Endothelial cell of umbilical vein (primary cell): ENCODE measurements at regions not wholly inside any gene's neighbourhood (a gene's known extent, or its start where the extent isn't known, plus 50 kb on each side); places are given as distances from the start of the nearest gene placed in this dataset.

Experiments
- BruUV-seq: library from RNA; stranded (reverse); fragments of 400-500 nt; replicated peaks from 2 replicates; lab custom pipeline; 2021; lab: Mats Ljungman, UMichigan
- CTCF ChIA-PET: fragments of 300-600, 350-600 bp; sonication (Branson Sonifier 250); formaldehyde crosslinking; loops from one replicate; lab custom pipeline; 2021; ENCODE audit warnings: antibody characterized with exemption, inconsistent platforms; lab: Charles Lee
- POLR2A ChIA-PET: fragments of 300-600, 350-600 bp; sonication (Branson Sonifier 250); formaldehyde crosslinking; loops from one replicate; lab custom pipeline; 2021; ENCODE audit warnings: antibody characterized with exemption, inconsistent platforms; lab: Charles Lee
- DNase-seq: peaks from one replicate; pipeline ENCODE4 v3.0.0-alpha.2; 2011; ENCODE audit warnings: low read depth, low spot score
- FAIRE-seq: peaks from 2 replicates; lab custom pipeline; 2011; peaks lifted over from hg19 to GRCh38; lab: Jason Lieb, UNC
- H2AFZ ChIP-seq: 2 replicates; pipeline ENCODE4 v1.6.0; 2012; ENCODE audit warnings: low read depth, low read length, control low read depth, inconsistent platforms
- H3K27ac ChIP-seq: 2 replicates; pipeline ENCODE4 v1.5.1; 2011; ENCODE audit warnings: low read depth, mild to moderate bottlenecking, control low read depth, low read length, moderate library complexity; ENCODE audit not compliant: insufficient read depth
- H3K27me3 ChIP-seq, 2 experiments: 2 replicates each; pipeline versions ENCODE4 v1.6.0 to v1.6.1; 2011; ENCODE audit warnings: low read length in 2 of 2, mixed read lengths in 1 of 2; ENCODE audit not compliant: control insufficient read depth in 2 of 2, insufficient read depth in 2 of 2
- H3K36me3 ChIP-seq, 2 experiments: 2 replicates in 1 of 2; 3 replicates in 1 of 2; pipeline ENCODE4 v1.5.1; 2011; ENCODE audit warnings: low read length in 2 of 2, mild to moderate bottlenecking in 1 of 2, moderate library complexity in 1 of 2; ENCODE audit not compliant: control insufficient read depth in 2 of 2, insufficient read depth in 2 of 2; ENCODE audit errors: extremely low read depth in 1 of 2
- H3K4me1 ChIP-seq: 3 replicates; pipeline ENCODE4 v1.5.1; 2011; ENCODE audit warnings: mild to moderate bottlenecking, low read length; ENCODE audit not compliant: control insufficient read depth, insufficient read depth; ENCODE audit errors: extremely low read depth
- H3K4me2 ChIP-seq: 2 replicates; pipeline ENCODE4 v1.6.1; 2011; ENCODE audit warnings: low read length, control low read depth, mixed read lengths; ENCODE audit not compliant: insufficient read depth
- H3K4me3 ChIP-seq, 3 experiments: fragments of 200-600 bp in 1 of 3; sonication (generic), shearing (Covaris generic) in 1 of 3; replicated peaks in 1 of 3; 2 replicates each; pipeline ENCODE4 v1.5.1; 2011 to 2016; ENCODE audit warnings: control low read depth in 3 of 3, low read length in 3 of 3, mild to moderate bottlenecking in 2 of 3, inconsistent platforms in 1 of 3, low read depth in 1 of 3, moderate library complexity in 1 of 3; ENCODE audit not compliant: insufficient read depth in 1 of 3
- H3K79me2 ChIP-seq: 2 replicates; pipeline ENCODE4 v1.6.0; 2012; ENCODE audit warnings: low read length, inconsistent platforms; ENCODE audit not compliant: control insufficient read depth, insufficient read depth
- H3K9ac ChIP-seq: replicated peaks from 2 replicates; pipeline ENCODE3; 2011; ENCODE audit warnings: low read length, control low read depth; ENCODE audit not compliant: insufficient read depth; ENCODE audit errors: extremely low read depth
- H3K9me1 ChIP-seq: replicated peaks from 3 replicates; pipeline ENCODE4 v1.6.0; 2011; ENCODE audit warnings: mild to moderate bottlenecking, low read length; ENCODE audit not compliant: control insufficient read depth, insufficient read depth; ENCODE audit errors: extremely low read depth
- H3K9me3 ChIP-seq: replicated peaks from 2 replicates; pipeline ENCODE4 v1.5.1; 2012; ENCODE audit warnings: low read length, inconsistent platforms; ENCODE audit not compliant: control insufficient read depth, insufficient read depth
- H4K20me1 ChIP-seq: replicated peaks from 2 replicates; pipeline ENCODE3; 2011; ENCODE audit warnings: mild to moderate bottlenecking, low read length; ENCODE audit not compliant: control insufficient read depth, insufficient read depth; ENCODE audit errors: extremely low read depth
- CTCF ChIP-seq, 2 donors: IDR thresholded peaks; 1 replicate in 1 of 2; 2 replicates in 1 of 2; pipeline ENCODE4 v1.5.1; 2011; ENCODE audit warnings: low read length in 2 of 2, mild to moderate bottlenecking in 2 of 2, moderate library complexity in 2 of 2, control low read depth in 1 of 2, inconsistent platforms in 1 of 2, low read depth in 1 of 2; ENCODE audit not compliant: insufficient read depth in 1 of 2; ENCODE audit errors: extremely low read depth in 1 of 2
- EZH2 ChIP-seq: IDR thresholded peaks from 2 replicates; pipeline ENCODE4 v1.6.1; 2012; ENCODE audit warnings: borderline replicate concordance, low read depth, mild to moderate bottlenecking, moderate library complexity, low read length, inconsistent platforms; ENCODE audit not compliant: severe bottlenecking
- FOS ChIP-seq: IDR thresholded peaks from 2 replicates; pipeline ENCODE4 v1.6.1; 2011; ENCODE audit warnings: mild to moderate bottlenecking, low read length, moderate library complexity, borderline replicate concordance; ENCODE audit not compliant: insufficient read depth
- GATA2 ChIP-seq: IDR thresholded peaks from 2 replicates; pipeline ENCODE4 v1.7.0; 2011; ENCODE audit warnings: low read depth, mild to moderate bottlenecking, moderate library complexity, mixed read lengths, low read length; ENCODE audit not compliant: insufficient read length, insufficient read depth
- JUN ChIP-seq: IDR thresholded peaks from 2 replicates; pipeline ENCODE4 v1.6.1; 2011; ENCODE audit warnings: borderline replicate concordance, low read depth; ENCODE audit not compliant: insufficient read length, insufficient read depth
- MAX ChIP-seq: IDR thresholded peaks from 2 replicates; pipeline ENCODE4 v1.6.1; 2011; ENCODE audit not compliant: insufficient read depth, insufficient read length
- MYC ChIP-seq: IDR thresholded peaks from one replicate; pipeline ENCODE4 v1.6.1; 2011; ENCODE audit warnings: mild to moderate bottlenecking, low read depth, low read length
- POLR2A ChIP-seq: IDR thresholded peaks from 2 replicates; pipeline ENCODE4 v1.6.1; 2012; ENCODE audit warnings: low read depth, mild to moderate bottlenecking, control low read depth, low read length
- POLR2AphosphoS5 ChIP-seq: IDR thresholded peaks from 2 replicates; pipeline ENCODE4 v1.6.1; 2012; ENCODE audit warnings: low read depth, mild to moderate bottlenecking, control low read depth, low read length, moderate library complexity; ENCODE audit not compliant: insufficient read depth
- dilution Hi-C: fragments of 300-500 bp; cut with MboI; formaldehyde crosslinking; loops from one replicate; pipeline ENCODE4 v1.15.0; 2019; ENCODE audit warnings: low sequenced_read_pairs; ENCODE audit not compliant: extremely low pct_ligation_motif_present
- intact Hi-C: fragments of 100-400 bp; cut with micrococcal nuclease; formaldehyde crosslinking; loops from one replicate; pipeline ENCODE4 v1.10.0; 2022

GRCh38 chr4:148964456-148964855, 522.2 kb upstream of the NR3C2 start:
- FAIRE-seq: no peak
- H3K4me2 ChIP-seq: no peak overlapping the region
- no peaks in the 10 kb centered on the region for H4K20me1 ChIP-seq
- intact Hi-C loops: no loop called here
- ChIA-PET POLR2A (no interaction called here), CTCF (no interaction called here)
- no peak for DNase-seq
- H3K9ac ChIP-seq: no peak overlapping the region
- H3K9me3 ChIP-seq: no peaks in the 10 kb centered on the region
- no peaks in the 10 kb centered on the region for H3K9me1 ChIP-seq
- no peaks in the 10 kb centered on the region for H3K79me2 ChIP-seq
- H3K4me3 ChIP-seq: no peak overlapping the region
- H3K27ac ChIP-seq: no peak overlapping the region
- H2AFZ ChIP-seq: no peak overlapping the region
- H3K36me3 ChIP-seq: no peaks in the 10 kb centered on the region
- TF ChIP-seq MYC (no peak), JUN (no peak), EZH2 (no peak), FOS (no peak), MAX (no peak), CTCF (IDR thresholded peaks at IDR 0.05; ENCODE audit: extremely low read depth in 1 of 2, insufficient read depth in 1 of 2, low read depth in 1 of 2, low read length in 2 of 2) (no peak), POLR2AphosphoS5 (no peak), POLR2A (no peak), GATA2 (no peak)
- dilution Hi-C loops: no loop called here
- H3K27me3 ChIP-seq: no peaks in the 10 kb centered on the region
- no peaks in the 10 kb centered on the region for H3K4me1 ChIP-seq
- no TSS peak for BruUV-seq
